ENCODE measurements at regions not wholly inside any gene's neighbourhood (a gene's known extent, or its start where the extent isn't known, plus 50 kb on each side); places are given as distances from the start of the nearest gene placed in this dataset.

DNA sequence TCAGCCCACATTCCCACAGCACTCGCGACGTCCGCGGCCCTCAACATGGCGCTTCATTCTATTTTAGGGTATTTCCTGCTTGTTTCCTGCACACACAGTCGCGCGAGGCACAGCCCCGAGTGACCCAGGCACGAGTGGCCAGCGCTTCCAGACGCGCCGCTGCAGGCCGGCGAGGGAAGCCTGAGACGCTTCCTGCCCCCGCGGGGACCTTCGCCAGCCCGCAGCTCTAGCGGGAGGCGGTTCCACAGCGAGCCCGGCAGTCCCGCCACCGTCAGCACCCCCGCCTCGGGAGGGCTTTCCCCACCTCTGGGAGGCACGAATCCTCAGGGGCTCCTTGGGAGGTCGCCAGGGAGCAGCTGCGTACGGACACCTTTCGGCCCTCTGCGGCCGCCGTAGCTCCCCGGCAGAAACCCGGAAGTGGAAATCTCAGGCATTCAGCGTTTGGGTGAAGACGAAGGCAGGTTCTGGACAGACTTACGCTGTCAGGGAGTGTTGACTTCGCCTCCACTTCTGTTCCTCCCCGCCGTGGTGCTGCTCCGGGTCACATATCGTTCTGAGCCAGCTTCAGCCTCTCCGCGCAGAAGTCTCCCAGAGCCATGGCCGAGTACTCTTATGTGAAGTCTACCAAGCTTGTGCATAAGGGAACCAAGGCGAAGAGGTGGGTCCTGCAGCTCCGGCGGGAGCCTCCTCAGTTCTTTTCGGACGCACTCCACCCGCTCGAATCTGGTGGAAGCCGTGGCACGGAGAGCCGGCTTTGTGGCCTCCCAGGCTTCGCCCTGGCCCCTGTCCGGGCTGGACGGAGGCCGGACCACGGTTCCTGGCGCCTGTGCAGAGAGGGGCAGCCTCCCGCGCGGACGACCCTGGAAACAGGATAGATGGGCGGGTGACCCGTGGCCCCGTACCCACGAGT lies 2925.9 kb upstream of the OR11H1 start:
- TF ChIP-seq POLR2A (IDR thresholded peaks at IDR 0.05; ENCODE audit: borderline replicate concordance, extremely low read depth, insufficient read depth, insufficient read length) (no peak), CTCF (IDR thresholded peaks at IDR 0.05 in 2 of 3, conservative IDR thresholded peaks at IDR 0.05 in 1 of 3; ENCODE audit: borderline replicate concordance in 1 of 3, insufficient read depth in 1 of 3, low read depth in 2 of 3, low read length in 2 of 3) (no peak), ELF1 (IDR thresholded peaks at IDR 0.05; ENCODE audit: borderline replicate concordance, low read depth) (no peak), POLR2AphosphoS5 (IDR thresholded peaks at IDR 0.05; ENCODE audit: low read depth, low read length) (no peak), EZH2phosphoT487 (IDR thresholded peaks at IDR 0.05; ENCODE audit: borderline replicate concordance) (no peak), EZH2 (IDR thresholded peaks at IDR 0.05) (no peak), MAX (IDR thresholded peaks at IDR 0.05) (no peak), CEBPB (IDR thresholded peaks at IDR 0.05; ENCODE audit: low read depth) (no peak), EGR1 (IDR thresholded peaks at IDR 0.05; ENCODE audit: low read depth) (no peak), YY1 (IDR thresholded peaks at IDR 0.05; ENCODE audit: extremely low read depth, insufficient replicate concordance, low read depth, low read length) (no peak)
- TF ChIP-seq, protein P1, sequence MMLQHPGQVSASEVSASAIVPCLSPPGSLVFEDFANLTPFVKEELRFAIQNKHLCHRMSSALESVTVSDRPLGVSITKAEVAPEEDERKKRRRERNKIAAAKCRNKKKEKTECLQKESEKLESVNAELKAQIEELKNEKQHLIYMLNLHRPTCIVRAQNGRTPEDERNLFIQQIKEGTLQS (IDR thresholded peaks at IDR 0.05), result no peak
- TF ChIP-seq, protein P2, sequence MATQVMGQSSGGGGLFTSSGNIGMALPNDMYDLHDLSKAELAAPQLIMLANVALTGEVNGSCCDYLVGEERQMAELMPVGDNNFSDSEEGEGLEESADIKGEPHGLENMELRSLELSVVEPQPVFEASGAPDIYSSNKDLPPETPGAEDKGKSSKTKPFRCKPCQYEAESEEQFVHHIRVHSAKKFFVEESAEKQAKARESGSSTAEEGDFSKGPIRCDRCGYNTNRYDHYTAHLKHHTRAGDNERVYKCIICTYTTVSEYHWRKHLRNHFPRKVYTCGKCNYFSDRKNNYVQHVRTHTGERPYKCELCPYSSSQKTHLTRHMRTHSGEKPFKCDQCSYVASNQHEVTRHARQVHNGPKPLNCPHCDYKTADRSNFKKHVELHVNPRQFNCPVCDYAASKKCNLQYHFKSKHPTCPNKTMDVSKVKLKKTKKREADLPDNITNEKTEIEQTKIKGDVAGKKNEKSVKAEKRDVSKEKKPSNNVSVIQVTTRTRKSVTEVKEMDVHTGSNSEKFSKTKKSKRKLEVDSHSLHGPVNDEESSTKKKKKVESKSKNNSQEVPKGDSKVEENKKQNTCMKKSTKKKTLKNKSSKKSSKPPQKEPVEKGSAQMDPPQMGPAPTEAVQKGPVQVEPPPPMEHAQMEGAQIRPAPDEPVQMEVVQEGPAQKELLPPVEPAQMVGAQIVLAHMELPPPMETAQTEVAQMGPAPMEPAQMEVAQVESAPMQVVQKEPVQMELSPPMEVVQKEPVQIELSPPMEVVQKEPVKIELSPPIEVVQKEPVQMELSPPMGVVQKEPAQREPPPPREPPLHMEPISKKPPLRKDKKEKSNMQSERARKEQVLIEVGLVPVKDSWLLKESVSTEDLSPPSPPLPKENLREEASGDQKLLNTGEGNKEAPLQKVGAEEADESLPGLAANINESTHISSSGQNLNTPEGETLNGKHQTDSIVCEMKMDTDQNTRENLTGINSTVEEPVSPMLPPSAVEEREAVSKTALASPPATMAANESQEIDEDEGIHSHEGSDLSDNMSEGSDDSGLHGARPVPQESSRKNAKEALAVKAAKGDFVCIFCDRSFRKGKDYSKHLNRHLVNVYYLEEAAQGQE (IDR thresholded peaks at IDR 0.05; ENCODE audit: low read depth), result no peak
- TF ChIP-seq, protein P3, sequence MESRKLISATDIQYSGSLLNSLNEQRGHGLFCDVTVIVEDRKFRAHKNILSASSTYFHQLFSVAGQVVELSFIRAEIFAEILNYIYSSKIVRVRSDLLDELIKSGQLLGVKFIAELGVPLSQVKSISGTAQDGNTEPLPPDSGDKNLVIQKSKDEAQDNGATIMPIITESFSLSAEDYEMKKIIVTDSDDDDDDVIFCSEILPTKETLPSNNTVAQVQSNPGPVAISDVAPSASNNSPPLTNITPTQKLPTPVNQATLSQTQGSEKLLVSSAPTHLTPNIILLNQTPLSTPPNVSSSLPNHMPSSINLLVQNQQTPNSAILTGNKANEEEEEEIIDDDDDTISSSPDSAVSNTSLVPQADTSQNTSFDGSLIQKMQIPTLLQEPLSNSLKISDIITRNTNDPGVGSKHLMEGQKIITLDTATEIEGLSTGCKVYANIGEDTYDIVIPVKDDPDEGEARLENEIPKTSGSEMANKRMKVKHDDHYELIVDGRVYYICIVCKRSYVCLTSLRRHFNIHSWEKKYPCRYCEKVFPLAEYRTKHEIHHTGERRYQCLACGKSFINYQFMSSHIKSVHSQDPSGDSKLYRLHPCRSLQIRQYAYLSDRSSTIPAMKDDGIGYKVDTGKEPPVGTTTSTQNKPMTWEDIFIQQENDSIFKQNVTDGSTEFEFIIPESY (IDR thresholded peaks at IDR 0.05; ENCODE audit: extremely low read depth, insufficient replicate concordance, low read length), result no peak

Data from HCT116 (cell line).